ENCODE measurements at regions not wholly inside any gene's neighbourhood (a gene's known extent, or its start where the extent isn't known, plus 50 kb on each side); places are given as distances from the start of the nearest gene placed in this dataset.

DNA sequence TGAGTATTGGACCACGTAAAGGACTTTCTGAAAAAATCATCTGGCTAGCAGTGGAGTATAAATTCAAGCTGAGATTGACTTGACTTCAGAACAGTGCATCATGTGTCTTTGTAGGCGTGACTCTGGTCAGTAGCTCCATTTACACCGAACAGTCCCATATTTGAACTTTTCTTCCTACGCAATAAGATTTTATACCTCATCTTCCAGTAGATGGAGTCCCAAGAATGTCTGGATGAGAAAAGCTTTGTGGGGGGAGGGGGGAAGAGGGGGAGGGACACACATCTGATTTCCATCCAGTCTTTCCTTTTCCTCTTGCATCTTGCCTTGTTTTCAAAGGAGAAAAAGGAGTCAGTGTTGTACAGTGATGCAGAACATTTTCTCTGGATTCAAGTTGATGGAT, 241.0 kb downstream of the EMP1 start:
- TF ChIP-seq SUZ12 (IDR thresholded peaks at IDR 0.05; ENCODE audit: unreplicated experiment) (no peak), CEBPB (IDR thresholded peaks at IDR 0.05; ENCODE audit: borderline replicate concordance in 1 of 2, low read depth in 2 of 2, low read length in 2 of 2) (no peak), POLR2A (IDR thresholded peaks at IDR 0.05; ENCODE audit: low read depth, low read length) (no peak), EZH2 (IDR thresholded peaks at IDR 0.05; ENCODE audit: borderline replicate concordance, control insufficient read depth, low read depth, low read length) (no peak)

All from GM12878 (cell line).